SU-DHL-6 (cell line): ENCODE measurements at regions not wholly inside any gene's neighbourhood (a gene's known extent, or its start where the extent isn't known, plus 50 kb on each side); places are given as distances from the start of the nearest gene placed in this dataset.

Source experiments
- H2AFZ ChIP-seq: fragments of 200-600 bp; sonication (generic); 2 replicates; pipeline ENCODE4 v1.6.1; 2014; ENCODE audit warnings: low read depth, mild to moderate bottlenecking, moderate library complexity, mixed read lengths, antibody characterized with exemption, low read length; ENCODE audit not compliant: severe bottlenecking
- H3F3A ChIP-seq: fragments of 200-600 bp; shearing (Covaris generic); 2 replicates; pipeline ENCODE4 v1.6.0; 2016; ENCODE audit warnings: antibody characterized with exemption, mild to moderate bottlenecking; ENCODE audit not compliant: insufficient read depth
- H3K27ac ChIP-seq: fragments of 200-600 bp; sonication (generic); 2 replicates; pipeline ENCODE4 v1.5.1; 2016; ENCODE audit warnings: low read depth, mild to moderate bottlenecking, low read length, moderate library complexity, mixed read lengths
- H3K27me3 ChIP-seq: fragments of 200-600 bp; sonication (generic), shearing (Covaris generic); 2 replicates; pipeline ENCODE4 v1.6.0; 2014; ENCODE audit warnings: mild to moderate bottlenecking, low read length
- H3K36me3 ChIP-seq: fragments of 200-600 bp; sonication (generic); 2 replicates; pipeline ENCODE4 v1.6.1; 2014; ENCODE audit warnings: mild to moderate bottlenecking, low read length, mixed read lengths
- H3K4me2 ChIP-seq: fragments of 300-600, 200-600 bp; shearing (Covaris generic), sonication (generic); 2 replicates; pipeline ENCODE4 v1.6.0; 2014; ENCODE audit warnings: low read length, low read depth, mild to moderate bottlenecking; ENCODE audit not compliant: poor library complexity, severe bottlenecking
- H3K4me3 ChIP-seq: fragments of 200-600 bp; sonication (generic); 2 replicates; pipeline ENCODE4 v1.5.1; 2014; ENCODE audit warnings: antibody characterized with exemption, low read length, mild to moderate bottlenecking, mixed read lengths; ENCODE audit not compliant: insufficient read depth, poor library complexity, severe bottlenecking
- H3K79me2 ChIP-seq: fragments of 200-600 bp; sonication (generic); 2 replicates; pipeline ENCODE4 v1.6.1; 2014; ENCODE audit warnings: mild to moderate bottlenecking, low read length, moderate library complexity; ENCODE audit not compliant: insufficient read depth
- H3K9ac ChIP-seq: fragments of 200-600 bp; sonication (generic); 2 replicates; pipeline ENCODE4 v1.7.0; 2014; ENCODE audit warnings: mild to moderate bottlenecking, low read length
- H3K9me2 ChIP-seq: fragments of 200-600 bp; sonication (generic); replicated peaks from 2 replicates; pipeline ENCODE4 v1.6.1; 2014; ENCODE audit warnings: low read length; ENCODE audit not compliant: insufficient read depth
- H3K9me3 ChIP-seq: fragments of 200-600 bp; sonication (generic); 2 replicates; pipeline ENCODE4 v1.6.1; 2014; ENCODE audit warnings: low read length, mixed read lengths; ENCODE audit not compliant: insufficient read depth
- H4K20me1 ChIP-seq: fragments of 200-600 bp; sonication (generic); 2 replicates; pipeline ENCODE4 v1.6.1; 2014; ENCODE audit warnings: low read depth, mild to moderate bottlenecking, antibody characterized with exemption, low read length, moderate library complexity, mixed read lengths
- CTCF ChIP-seq: fragments of 200-600 bp; sonication (generic); IDR thresholded peaks from one replicate; pipeline ENCODE4 v1.5.1; 2017; ENCODE audit warnings: antibody characterized with exemption, mild to moderate bottlenecking, low read length, moderate library complexity; ENCODE audit not compliant: insufficient read depth, poor library complexity, severe bottlenecking
- EZH2phosphoT487 ChIP-seq: fragments of 200-600 bp; sonication (generic), shearing (Covaris generic); conservative IDR thresholded peaks from 2 replicates; pipeline ENCODE4 v1.6.1; 2018; ENCODE audit warnings: mild to moderate bottlenecking, antibody characterized with exemption, low read length, moderate library complexity, mixed read lengths

GRCh38 chr11:23509821-23510220 is 649.5 kb upstream of the CCDC179 start:
- Histone ChIP-seq H3K27ac (no peak overlapping the region), H3K79me2 (no peaks in the 10 kb centered on the region), H3K27me3 (no peaks in the 10 kb centered on the region), H3K9me2 (no peaks in the 10 kb centered on the region), H4K20me1 (no peaks in the 10 kb centered on the region), H3K9ac (no peak overlapping the region), H3K9me3 (no peaks in the 10 kb centered on the region), H3K4me3 (no peak overlapping the region), H3F3A (no peaks in the 10 kb centered on the region), H3K36me3 (no peaks in the 10 kb centered on the region), H2AFZ (no peak overlapping the region), H3K4me2 (no peak overlapping the region)
- TF ChIP-seq CTCF (no peak), EZH2phosphoT487 (no peak)

DNA sequence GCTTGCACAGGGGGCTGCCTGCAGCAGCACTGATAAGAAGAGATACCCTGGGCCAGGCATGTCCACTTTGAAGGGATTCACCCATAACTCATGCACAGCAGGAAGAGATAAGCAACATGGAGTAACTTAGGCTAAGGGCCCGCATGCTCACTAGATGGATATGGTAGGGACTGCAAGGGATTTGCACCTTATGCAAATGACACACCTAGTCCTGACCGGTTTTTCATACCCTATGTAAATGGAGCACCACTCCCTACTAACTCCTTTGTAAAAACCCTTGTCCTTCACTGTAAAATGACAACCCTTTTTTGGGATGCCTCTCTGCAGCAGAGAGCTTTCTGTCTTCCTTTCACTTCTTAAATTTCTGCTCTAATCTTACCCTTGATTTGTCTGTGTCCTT is 658.9 kb upstream of the CCDC179 start:
- H3F3A ChIP-seq = no peaks in the 10 kb centered on the region
- no peaks in the 10 kb centered on the region for H4K20me1 ChIP-seq
- H2AFZ ChIP-seq = no peak overlapping the region
- H3K4me2 ChIP-seq = no peak overlapping the region
- H3K9me2 ChIP-seq = 0 out of 2 replicates have a peak, but pooled peaks cover 5% of the 10 kb centered on the region
- H3K4me3 ChIP-seq = no peak overlapping the region
- H3K36me3 ChIP-seq = no peaks in the 10 kb centered on the region
- H3K79me2 ChIP-seq = no peaks in the 10 kb centered on the region
- no peak overlapping the region for H3K27ac ChIP-seq
- no peaks in the 10 kb centered on the region for H3K27me3 ChIP-seq
- no peak for TF ChIP-seq CTCF
- TF ChIP-seq EZH2phosphoT487 = no peak
- H3K9ac ChIP-seq = no peak overlapping the region
- no peaks in the 10 kb centered on the region for H3K9me3 ChIP-seq

DNA sequence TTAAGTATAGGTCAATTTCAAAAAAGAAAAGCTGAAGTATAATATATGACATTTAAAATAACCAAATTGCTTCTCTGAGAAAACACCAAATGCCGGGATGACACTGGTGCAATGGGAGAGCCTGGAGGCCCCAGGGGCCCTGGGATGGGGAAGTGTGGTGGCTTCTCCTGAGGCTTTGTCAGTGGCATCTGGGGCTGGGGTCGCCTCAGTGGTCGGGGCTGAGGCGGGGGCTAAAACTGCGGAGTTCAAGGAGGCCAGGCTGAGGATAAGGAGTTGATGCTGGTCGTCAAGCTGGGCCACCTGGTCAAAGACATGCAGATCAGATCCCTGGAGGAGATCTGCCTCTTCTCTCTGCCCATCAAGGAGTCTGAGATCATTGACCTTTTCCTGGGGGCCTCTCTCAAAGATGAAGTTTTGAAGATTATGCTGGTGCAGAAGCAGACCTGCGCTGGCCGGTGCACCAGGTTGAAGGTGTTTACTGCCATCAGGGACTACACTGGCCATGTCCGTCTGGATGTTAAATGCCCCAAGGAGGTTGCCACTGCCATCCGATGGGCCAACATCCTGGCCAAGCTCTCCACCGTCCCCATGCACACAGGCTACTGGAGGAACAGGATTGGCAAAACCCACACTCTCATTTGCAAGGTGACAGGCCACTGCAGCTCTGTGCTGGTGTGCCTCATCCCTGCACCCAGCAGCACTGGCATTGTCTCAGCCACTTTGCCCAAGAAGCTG is 660.1 kb upstream of the CCDC179 start:
- Histone ChIP-seq H3K4me2 (no peak overlapping the region), H2AFZ (no peak overlapping the region), H3K9me3 (no peaks in the 10 kb centered on the region), H3K9ac (no peak overlapping the region), H4K20me1 (no peaks in the 10 kb centered on the region), H3K36me3 (no peaks in the 10 kb centered on the region), H3K9me2 (0 out of 2 replicates have a peak, but pooled peaks cover 5% of the 10 kb centered on the region), H3K27ac (no peak overlapping the region), H3K79me2 (no peaks in the 10 kb centered on the region), H3F3A (no peaks in the 10 kb centered on the region), H3K27me3 (no peaks in the 10 kb centered on the region), H3K4me3 (no peak overlapping the region)
- TF ChIP-seq CTCF = no peak
- no peak for TF ChIP-seq EZH2phosphoT487
